GM23248 (cell line): ENCODE measurements at regions not wholly inside any gene's neighbourhood (a gene's known extent, or its start where the extent isn't known, plus 50 kb on each side); places are given as distances from the start of the nearest gene placed in this dataset.

Experiments used
- EZH2 ChIP-seq: fragments of 200-600 bp; sonication (generic); IDR thresholded peaks from 2 replicates; pipeline ENCODE4 v1.6.1; 2018; ENCODE audit warnings: antibody characterized with exemption, mild to moderate bottlenecking; ENCODE audit not compliant: insufficient read depth, poor library complexity, severe bottlenecking
- EZH2phosphoT487 ChIP-seq: fragments of 200-600 bp; sonication (generic); IDR thresholded peaks from 2 replicates; pipeline ENCODE4 v1.6.1; 2018; ENCODE audit warnings: antibody characterized with exemption, moderate library complexity, mild to moderate bottlenecking, low read depth; ENCODE audit not compliant: insufficient read depth

DNA sequence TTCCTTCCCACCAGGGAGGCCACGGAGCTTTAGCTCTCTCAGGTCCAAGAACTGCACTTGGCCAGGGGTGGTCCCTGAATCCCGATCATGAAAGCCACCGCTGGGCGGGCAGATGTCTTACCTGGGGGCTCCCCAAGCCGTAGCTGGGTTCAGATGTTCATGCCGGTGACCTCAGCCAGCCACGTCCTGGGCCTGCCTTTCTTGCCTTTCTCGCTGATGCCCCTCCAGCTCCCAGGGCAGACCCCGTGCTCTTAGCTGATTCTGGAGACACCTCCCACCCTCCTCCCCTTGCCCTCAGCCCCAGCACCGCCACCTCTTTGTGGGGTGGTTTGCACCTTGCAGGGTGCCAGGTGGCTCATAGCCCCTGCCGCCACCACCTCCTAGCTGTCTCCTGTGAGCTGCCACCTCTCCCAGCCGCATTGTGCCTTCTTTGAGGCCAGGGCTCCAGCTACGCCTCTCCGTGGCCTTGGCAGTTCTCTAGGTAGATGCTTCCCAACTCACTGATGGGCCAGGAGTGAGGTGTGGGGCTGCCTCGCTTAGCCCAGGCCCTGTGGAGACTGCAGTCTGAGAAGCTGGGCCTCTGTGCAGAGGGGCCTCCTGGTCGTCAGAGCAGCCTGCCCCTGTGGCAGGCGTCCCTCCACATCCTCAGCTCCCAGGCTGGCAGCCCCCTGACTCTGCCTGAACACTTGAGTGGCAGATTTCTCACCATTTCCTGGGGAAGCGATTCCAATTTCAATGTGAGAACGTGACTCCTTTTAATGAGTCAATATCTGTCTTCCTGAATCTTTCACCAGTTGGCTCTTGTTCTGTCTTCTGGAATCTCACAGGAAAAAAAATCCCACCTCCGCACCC is 97.6 kb upstream of the B3GAT1 start:
- TF ChIP-seq EZH2 = no peak
- TF ChIP-seq EZH2phosphoT487 = no peak
